Erythroblast (primary cell): ENCODE measurements at regions not wholly inside any gene's neighbourhood (a gene's known extent, or its start where the extent isn't known, plus 50 kb on each side); places are given as distances from the start of the nearest gene placed in this dataset.

Experiments used
- DNase-seq, 2 experiments: peaks; one replicate each; lab custom pipeline; 2025; lab: John Stamatoyannopoulos, UW
- GATA1 ChIP-seq: IDR thresholded peaks from 2 replicates; pipeline ENCODE4 v1.6.1; 2011; ENCODE audit warnings: low read depth, mild to moderate bottlenecking, control low read depth, low read length, moderate library complexity
- POLR2A ChIP-seq: IDR thresholded peaks from 2 replicates; pipeline ENCODE4 v1.6.1; 2011; ENCODE audit warnings: mild to moderate bottlenecking, low read length

DNA sequence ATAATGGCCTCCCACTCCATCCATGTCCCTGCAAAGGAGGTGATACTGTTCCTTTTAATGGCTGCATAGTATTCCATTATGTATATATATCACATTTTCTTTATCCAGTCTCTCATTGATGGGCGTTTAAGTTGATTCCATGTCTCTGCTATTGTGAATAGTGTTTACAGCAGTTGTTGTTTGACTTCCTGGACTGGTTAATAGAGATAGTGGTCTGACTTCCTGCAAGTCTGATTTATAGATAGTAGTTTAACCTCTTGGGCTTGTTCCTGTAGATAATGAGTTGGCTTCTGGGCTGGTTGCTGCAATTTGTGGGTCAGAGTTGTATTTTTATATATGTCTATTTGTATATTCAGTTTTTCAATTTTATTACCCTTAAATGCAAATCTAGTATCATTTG, 145.4 kb downstream of the ARL6IP6 start:
- no peak for DNase-seq
- TF ChIP-seq POLR2A (no peak), GATA1 (no peak)

DNA sequence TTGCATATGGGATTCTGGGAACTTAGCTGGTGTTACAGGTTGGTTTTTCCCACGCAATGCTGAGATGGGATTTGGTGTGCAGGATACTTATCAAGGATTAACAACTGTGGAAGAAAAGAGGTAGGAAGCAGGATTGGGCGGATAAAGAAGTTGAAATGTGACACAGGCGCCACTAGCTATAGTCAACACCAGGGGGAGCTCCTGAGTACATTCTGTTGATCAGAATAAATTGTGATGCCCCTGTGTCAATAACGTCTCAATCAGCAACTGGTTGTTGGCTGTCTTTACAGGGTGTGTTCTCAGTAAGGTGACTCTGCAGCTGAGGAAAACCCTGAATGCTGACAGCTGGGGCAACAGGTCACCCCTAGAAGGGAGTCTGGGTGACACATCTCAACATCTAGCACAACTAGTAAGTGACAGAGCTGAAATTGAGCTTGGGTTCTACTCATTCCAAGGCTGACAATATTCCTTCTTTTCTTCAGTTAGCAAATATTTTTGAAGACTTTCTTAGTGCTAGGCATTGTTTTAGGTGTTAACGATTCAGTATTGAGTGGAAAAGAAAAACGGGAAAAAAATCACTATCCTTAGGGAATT, 143.0 kb downstream of the ARL6IP6 start:
- peak; percentile 22 to 53 for DNase-seq
- no peak for TF ChIP-seq POLR2A
- TF ChIP-seq GATA1, result no peak

DNA sequence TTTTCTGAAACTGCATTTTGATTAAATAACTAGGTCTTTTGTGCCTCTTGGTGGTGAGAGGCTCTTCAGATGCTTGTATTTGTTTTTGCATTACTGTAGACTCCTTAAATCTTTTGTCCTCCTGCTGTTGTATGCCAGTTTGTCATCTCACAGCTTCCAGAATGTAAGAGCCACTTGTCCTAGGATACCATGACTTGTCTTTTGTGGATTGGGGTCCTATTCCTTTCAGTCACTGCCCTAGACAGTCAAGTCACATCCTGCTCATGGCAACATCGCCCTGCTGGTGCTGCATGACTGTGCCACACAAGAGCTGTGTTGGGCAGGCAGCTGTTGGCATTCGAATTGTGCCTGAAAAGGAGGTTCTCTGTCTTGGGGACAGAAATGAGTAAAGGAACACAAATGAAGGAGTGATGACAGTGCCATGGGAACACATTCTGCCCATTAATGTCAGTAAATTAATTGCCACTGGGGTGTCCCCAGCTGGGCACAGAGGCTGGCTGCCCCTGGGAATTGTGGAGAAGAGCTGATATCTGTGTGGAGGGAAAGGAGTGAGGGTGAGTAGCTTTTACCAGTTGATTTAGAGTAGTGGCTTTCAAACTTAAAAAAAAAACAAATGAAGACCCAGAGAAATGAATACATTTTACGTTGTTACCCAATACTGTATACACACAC, 140.3 kb downstream of the ARL6IP6 start:
- no peak for TF ChIP-seq GATA1
- TF ChIP-seq POLR2A, result no peak
- no peak for DNase-seq

DNA sequence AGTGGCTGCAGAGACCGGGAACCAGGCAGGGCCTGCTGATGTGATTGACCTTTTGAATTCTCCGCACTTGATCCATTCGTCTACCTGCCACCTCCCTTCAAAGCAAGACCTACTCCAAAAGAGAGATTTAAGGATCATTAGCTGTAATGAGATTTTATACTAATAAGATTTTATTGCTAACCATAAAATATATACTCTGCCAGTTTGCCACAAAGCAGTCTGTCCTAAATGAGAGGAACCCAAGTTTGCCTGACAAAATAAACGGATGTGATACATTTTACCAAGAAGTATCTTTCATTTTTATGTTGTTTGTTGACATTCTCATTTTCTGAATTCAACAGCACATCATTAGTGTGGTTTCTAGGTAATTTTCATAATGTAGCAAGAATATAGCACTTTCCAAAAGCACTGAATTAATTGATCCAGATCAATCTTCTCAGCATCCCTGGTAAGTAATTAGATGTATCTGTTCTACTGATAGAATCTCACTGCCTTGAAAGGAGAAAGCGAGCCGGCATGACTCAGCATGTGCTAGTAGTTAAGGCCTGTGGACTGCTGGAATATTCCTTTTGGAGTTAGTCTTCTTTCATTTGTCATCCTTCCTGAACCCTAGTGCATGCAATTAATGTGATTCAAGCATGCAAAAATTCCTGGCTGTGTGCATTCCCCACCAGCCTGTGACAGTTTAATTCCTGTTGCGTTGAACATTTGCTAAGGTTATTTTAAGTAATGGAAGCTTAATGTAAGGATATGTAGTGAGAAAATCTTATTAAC, 128.5 kb downstream of the ARL6IP6 start:
- no peak for DNase-seq
- no peak for TF ChIP-seq POLR2A
- no peak for TF ChIP-seq GATA1

DNA sequence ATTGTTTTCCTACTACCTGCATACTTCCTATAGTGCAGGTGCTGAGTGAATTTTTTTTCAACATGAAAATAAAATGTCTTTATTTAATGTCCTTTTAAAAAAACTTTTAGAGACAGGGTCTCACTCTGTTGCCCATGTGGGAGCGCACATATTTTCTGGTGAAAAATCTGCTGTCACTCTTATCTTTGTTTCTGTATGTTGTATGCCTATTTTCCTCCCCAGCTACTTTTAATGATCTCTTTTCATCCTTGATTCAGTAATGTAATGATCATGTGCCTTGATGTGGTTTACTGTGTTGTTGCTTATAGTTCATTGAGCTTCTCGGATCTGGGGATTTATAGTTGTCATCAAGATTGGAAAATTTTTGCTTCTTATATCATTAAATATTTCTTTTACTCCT, 117.3 kb downstream of the ARL6IP6 start:
- TF ChIP-seq POLR2A, result no peak
- TF ChIP-seq GATA1, result no peak
- no peak for DNase-seq

DNA sequence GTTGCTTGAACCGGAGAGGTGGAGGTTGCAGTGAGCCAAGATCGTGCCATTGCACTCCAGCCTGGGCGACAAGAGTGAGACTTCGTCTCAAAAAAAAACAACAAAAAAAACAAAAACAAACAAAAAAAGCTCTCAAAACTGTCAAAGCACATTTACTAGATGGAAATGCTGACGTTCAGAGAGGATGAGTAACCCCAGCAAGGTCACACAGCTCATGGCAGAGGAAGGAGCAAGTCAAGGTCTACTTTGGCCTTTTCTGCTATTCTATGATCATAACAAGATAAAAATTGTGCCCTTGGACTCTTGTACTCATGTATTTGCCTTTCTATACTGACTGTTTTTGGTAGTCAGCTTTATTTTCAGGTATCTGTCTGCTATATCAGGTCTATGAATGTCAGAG, 109.5 kb downstream of the ARL6IP6 start:
- no peak for DNase-seq
- TF ChIP-seq GATA1 (no peak), POLR2A (no peak)

DNA sequence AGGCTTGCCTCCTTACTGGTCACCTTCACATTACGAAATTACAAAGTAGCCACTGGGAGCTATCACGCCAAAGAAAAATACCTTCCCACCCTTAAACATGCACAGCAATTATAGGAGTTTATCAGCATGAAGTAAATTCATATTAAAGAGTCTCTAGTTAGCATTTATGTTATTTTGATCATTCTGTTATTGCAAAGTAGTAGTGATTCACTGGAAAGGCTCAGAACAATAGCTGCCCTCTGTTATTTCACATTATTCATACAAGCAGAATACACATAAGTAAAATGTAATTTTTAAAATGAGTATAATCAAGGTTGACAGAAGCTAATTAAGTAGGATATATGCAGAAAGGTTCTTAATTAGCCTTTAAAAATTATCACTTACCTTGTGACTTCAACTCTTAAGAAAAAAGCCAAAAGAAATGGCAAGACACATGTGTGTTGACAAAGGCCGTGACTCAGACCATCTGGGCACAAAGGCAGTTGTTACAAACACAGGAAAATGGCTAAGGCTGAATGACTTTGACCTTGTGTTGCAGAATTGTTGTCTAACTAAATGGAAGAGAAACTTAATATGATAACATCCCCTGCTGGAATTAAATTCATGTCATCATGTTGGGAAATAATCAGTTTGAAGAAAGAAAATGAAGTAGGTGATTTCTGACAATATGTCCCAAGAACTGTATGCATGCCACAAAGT, 108.3 kb downstream of the ARL6IP6 start:
- TF ChIP-seq POLR2A (no peak), GATA1 (no peak)
- DNase-seq, result no peak

DNA sequence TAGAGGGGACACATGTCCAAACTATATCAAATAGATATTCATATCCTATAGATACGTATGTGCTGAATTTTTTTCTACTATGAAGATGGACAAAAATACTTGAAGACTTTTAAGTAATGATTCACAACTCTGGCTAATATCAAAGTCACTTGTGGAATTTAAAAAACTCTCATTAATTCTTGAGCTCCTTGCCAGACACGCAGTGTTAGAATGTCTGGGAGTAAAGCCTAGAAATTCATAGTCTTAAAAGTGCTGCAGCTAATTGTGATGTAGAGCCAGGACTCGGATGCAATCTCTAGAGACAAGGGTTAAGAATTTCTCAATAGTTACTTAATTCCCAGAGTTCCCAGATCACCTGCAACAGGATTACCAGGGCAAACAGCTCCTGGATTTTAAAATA, 107.4 kb downstream of the ARL6IP6 start:
- no peak for TF ChIP-seq POLR2A
- no peak for TF ChIP-seq GATA1
- no peak for DNase-seq

DNA sequence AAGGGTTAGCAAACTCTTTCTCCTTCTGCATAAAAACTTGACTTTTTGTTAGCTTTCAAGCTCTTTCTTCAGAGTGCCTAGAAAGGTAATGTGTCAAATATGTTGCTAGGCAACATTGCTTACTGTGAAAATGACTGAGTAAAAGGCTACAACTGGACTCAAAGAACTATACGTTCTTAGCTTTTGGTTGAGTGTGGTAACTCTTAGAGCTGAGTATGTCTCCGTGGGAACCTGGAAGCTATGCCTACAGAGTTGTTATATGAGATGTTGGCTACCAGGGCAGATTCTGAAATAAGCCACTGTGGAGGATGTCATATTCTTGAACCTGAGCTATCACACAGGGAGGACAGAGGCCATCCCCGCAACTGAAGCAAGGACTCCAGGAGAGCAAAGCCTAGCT, 105.5 kb downstream of the ARL6IP6 start:
- DNase-seq, result no peak

DNA sequence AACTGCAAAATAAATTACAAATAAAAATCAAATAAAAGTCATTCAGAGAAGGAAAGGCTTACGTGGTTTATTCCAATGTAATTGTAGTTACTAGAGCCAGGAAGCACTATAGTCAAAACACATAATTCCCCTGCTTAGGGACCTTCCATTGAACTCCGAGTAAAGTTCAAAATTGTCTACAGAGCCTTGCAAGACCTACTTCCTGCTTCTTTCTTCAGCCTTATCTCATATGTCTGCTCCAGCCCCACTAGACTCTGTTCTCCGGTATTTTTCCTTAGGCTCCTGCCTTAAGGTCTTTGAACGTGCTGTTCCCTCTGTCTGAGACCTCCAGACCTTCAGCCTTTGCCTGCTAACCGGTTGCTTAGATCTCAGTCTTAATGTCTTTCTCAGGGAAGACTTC, 104.3 kb downstream of the ARL6IP6 start:
- no peak for TF ChIP-seq GATA1
- no peak for TF ChIP-seq POLR2A
- DNase-seq, result no peak

More for the DNA sequence above, 105.5 kb downstream of the ARL6IP6 start:
- TF ChIP-seq POLR2A (no peak), GATA1 (no peak)

DNA sequence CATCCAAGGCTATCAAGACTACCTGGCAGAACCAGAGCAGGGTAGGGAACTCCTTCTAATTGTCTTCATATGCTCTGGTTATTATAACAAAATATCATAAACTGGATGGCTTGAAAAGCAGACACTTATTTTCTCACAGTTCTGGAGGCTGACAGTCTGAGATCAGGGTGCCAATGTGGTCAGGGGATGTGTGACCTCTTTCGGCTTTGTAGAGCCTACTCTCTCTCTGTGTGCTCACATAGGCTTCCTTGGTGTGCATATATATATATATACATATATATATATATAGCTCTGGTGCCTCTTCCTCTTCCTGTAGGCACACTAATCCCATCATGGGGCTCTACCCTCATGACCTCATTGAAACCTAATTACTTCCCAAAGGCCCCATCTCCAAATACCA, 101.6 kb downstream of the ARL6IP6 start:
- DNase-seq, result no peak
- TF ChIP-seq GATA1, result no peak
- TF ChIP-seq POLR2A, result no peak

DNA sequence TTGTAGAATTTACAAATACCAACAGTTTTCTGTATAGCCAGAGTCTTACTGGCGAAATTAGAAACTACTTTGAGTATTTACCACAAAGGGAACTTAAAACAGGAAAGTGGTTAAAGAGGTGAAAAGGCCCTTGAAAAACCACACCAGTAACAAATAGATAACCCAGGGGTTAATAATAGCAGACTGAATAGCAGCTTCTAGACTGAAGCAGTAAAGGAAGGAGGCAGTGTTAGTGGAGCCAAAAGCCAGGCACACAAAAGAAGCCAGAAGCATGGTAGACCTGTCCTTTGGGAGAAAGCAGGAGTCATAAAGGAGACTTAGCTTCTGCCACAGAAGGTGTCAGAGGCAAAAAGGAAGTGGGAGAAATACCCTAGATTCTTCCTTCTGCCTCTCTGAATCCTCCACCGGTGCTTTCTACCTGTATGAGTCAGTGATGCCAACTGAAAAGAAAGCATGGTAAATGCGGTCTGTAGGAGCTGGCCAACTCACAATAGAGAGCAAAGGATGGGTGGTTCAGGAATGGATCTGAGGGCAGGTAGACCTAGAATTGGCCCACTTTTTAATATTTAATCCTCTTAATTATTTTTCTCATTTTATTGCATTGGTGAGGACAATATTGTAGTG, 97.3 kb downstream of the ARL6IP6 start:
- no peak for TF ChIP-seq POLR2A
- TF ChIP-seq GATA1, result no peak
- DNase-seq, result no peak

DNA sequence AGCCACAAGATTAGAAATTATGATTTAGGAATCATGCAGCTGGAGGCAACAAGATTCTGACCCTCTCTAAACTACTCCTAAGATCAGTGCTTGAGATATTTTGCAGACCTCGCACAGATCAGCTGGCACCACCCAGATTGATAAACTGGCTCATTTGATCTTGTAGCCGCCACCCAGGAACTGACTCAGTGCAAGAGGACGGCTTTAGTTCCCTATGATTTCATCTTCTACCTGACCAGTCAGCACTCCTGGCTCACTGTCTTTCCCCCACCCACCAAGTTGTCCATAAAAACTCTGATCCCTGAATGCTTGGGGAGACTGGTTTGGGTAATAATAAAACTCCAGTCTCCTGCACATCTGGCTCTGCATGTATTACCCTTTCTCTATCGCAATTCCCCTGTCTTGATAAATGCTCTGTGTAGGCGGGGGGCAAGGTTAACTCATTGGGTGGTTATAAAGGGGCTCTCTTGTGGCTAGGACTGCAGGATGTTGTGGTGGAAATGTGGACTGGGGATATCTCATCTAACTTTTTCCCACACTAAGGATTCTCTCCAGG, 96.1 kb downstream of the ARL6IP6 start:
- TF ChIP-seq GATA1 (no peak), POLR2A (no peak)
- no peak for DNase-seq

DNA sequence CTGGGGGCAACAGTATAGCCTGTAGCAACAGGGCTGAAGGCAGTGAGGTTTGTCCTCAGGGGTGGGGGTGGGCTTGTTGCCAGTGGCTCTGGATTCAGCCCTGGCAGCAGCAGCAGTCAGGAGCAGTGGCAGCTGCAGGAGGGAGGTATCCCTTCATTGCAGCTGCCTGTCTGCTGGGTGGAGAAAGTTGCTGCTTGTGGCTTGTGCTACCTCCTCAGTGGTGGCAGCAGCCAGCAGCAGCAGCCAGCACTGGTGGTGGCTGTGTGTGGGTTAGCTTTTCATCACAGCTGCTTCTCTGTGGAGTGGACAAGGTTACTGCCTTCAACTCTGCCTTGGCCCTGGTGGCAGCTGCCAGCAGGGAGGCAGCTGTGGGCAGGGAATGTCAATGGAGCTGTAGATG, 94.9 kb downstream of the ARL6IP6 start:
- no peak for DNase-seq
- no peak for TF ChIP-seq GATA1
- no peak for TF ChIP-seq POLR2A
